DMS53 treated with DMSO at 0.1 percent for 48 hours (cell line): ENCODE measurements at regions not wholly inside any gene's neighbourhood (a gene's known extent, or its start where the extent isn't known, plus 50 kb on each side); places are given as distances from the start of the nearest gene placed in this dataset.
"Not testable (repeated sequence)": the region's sequence is repeated elsewhere in the genome, so short reads cannot be mapped to it uniquely, and the experiment has no call there.

Experiments
- DNase-seq: peaks from one replicate; lab custom pipeline; 2025; ENCODE audit not compliant: unreplicated experiment; lab: John Stamatoyannopoulos, UW

GRCh38 chr11:86861810-86862209, 61.5 kb downstream of the PRSS23 start:
- no peak for DNase-seq

DNA sequence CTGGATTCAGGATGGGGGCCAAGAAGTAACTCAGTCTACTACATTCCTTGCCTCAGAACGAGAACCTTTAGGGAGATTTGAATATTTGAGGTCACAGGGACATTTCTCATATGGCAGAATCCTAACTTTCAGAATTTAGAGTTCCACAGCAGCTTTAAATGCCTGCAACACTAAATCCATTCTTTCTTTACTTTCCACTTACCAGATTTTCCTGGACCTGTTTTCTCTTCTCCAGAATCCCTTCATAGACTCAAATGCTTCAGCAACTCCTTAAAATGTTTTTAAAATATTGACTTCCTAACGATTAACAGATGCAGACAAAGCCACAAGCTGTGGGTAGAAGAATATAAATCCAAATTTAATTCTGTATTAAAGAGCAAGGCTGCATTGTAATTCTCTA, 63.1 kb downstream of the PRSS23 start:
- DNase-seq = no peak

GRCh38 chr11:86865436-86865835, 65.1 kb downstream of the PRSS23 start:
- no peak for DNase-seq

DNA sequence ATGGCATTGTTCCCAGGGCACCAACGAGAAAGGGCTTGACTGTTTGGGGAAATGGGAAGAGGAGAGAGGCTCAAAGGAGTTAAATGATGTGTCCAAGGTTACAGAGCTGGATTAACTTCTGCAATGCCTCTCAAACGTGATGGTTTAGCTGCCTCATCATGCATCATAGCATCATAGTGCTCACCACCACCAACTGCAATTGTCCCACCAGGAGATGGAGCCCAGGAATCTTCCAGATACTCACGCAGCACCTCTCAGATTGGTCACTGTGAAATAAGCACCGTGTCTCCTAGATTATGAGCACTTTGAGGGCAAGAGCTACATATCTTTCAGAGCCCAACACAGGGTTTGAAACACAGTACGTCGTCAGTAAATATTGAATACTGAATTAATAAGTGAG, 69.2 kb downstream of the PRSS23 start:
- no peak for DNase-seq

GRCh38 chr11:86869966-86870570, 69.7 kb downstream of the PRSS23 start:
- peak; percentile 55 for DNase-seq

GRCh38 chr11:86873573-86874083, 73.3 kb downstream of the PRSS23 start:
- DNase-seq = no peak

GRCh38 chr11:86874304-86875056, 74.1 kb downstream of the PRSS23 start:
- no peak for DNase-seq

- no peak for DNase-seq
Observed at GRCh38 chr11:86876716-86877234, 76.4 kb downstream of the PRSS23 start.

GRCh38 chr11:86877503-86877902, 77.2 kb downstream of the PRSS23 start:
- no peak for DNase-seq

DNA sequence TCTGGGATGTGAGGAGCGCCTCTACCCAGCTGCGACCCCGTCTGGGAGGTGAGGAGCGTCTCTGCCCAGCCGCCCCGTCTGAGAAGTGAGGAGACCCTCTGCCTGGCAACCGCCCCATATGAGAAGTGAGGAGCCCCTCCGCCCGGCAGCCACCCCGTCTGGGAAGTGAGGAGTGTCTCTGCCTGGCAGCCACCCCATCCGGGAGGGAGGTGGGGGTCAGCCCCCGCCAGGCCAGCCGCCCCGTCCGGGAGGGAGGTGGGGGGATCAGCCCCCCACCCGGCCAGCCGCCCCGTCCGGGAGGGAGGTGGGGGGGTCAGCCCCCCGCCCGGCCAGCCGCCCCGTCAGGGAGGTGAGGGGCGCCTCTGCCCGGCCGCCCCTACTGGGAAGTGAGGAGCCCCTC, 76.0 kb downstream of the FZD4 start:
- DNase-seq = not testable (repeated sequence)

DNA sequence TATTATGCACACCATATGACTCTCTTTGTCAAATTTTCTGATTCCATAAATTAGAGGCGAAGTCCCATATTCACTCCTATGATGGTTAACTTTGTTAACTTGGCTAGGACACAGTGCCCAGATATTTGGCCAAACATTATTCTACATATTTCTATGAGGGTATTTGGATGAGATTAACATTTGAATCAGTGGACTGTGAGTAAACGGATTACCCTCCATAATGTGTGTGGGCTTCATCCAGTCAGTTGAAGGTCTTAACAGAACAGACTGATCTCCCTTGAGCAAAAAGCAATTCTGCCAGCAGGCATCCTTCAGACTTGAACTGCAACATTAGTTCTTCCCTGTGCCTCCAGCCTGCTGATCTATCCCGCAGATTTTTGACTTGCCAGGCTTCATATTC, 69.9 kb downstream of the FZD4 start:
- no peak for DNase-seq

GRCh38 chr11:86888164-86889000, 66.8 kb downstream of the FZD4 start:
- no peak for DNase-seq

DNA sequence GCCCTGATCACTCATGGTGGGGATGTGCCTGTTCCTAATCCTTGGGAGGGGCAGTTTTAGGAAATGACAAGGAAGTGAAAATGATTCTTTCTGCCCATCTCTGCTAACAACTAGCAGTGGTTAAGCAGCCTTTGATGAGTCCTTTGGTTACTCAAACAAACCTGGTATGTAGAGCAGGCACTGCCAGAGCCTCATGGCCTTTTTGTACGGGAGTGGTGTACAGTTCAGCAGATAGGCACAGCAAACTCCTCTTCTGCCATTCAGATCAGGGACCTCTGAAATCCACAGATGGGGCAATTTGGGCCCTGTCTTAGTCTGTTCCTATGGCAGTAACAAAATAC, 66.2 kb downstream of the FZD4 start:
- no peak for DNase-seq

DNA sequence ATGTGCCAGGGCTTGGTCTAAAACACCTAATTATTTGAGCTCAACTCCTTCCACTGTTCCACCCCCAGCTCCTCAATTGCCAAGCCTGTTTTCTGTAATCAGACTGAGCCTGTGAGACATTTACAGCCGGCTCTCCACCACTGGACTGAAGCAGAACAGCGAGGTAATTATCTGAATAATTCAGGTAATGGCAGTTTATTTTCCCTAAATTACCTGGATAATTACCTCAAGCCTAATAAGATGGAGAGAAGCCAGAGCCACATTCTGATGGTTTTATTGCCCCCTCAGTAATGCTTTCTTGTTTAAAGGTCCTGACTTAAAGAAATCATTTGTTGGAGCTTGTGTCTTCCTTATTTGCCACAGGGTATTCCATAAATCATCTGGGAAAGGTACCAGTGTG, 64.2 kb downstream of the FZD4 start:
- DNase-seq = no peak

DNA sequence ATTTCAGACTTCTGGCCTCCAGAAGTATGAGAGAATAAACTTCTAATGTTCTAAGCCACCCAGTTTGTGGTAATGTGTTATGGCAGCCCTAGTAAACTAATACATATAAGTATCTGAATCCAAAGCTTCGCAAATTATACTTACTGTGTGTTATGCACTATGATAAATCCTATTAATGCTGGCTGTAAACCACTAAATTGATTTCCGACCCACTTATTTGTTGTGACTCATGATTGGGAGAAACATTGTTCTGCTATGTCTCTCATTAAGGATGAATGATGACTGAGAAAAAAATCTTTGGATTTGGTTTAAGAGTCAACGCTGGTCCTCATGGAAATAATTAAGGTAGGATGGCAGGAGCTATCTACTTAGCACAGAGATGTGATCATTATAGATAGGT, 62.0 kb downstream of the FZD4 start:
- no peak for DNase-seq
